Ascending aorta (tissue), 2 donors: ENCODE measurements at regions not wholly inside any gene's neighbourhood (a gene's known extent, or its start where the extent isn't known, plus 50 kb on each side); places are given as distances from the start of the nearest gene placed in this dataset.
"Not testable (repeated sequence)": the region's sequence is repeated elsewhere in the genome, so short reads cannot be mapped to it uniquely, and the experiment has no call there.

ENCODE experiments used
- DNase-seq, 2 donors: peaks; one replicate each; pipeline ENCODE4 v3.0.0-alpha.2; 2019; ENCODE audit warnings: low spot score in 2 of 2
- H3K27ac ChIP-seq, 2 donors: fragments of 200-600 bp; sonication (generic); one replicate each; pipeline ENCODE4 v1.5.1; 2016 to 2017; ENCODE audit warnings: mild to moderate bottlenecking in 1 of 2
- H3K27me3 ChIP-seq: fragments of 200-600 bp; sonication (generic); one replicate; pipeline ENCODE4 v1.5.1; 2017
- H3K36me3 ChIP-seq, 2 donors: fragments of 200-600 bp; sonication (generic); one replicate each; pipeline ENCODE4 v1.5.1; 2016
- H3K4me1 ChIP-seq, 2 donors: fragments of 200-600 bp; sonication (generic); one replicate each; pipeline ENCODE4 v1.5.1; 2016 to 2017; ENCODE audit warnings: mild to moderate bottlenecking in 1 of 2
- H3K4me3 ChIP-seq, 2 donors: fragments of 200-600 bp; sonication (generic); one replicate each; pipeline ENCODE4 v1.5.1; 2016 to 2017; ENCODE audit warnings: mild to moderate bottlenecking in 1 of 2
- H3K9me3 ChIP-seq, 2 donors: fragments of 200-600 bp; sonication (generic); one replicate each; pipeline ENCODE4 v1.5.1; 2016
- intact Hi-C: fragments of 100-400 bp; cut with DNase I; formaldehyde crosslinking; loops from one replicate; pipeline ENCODE4 v1.15.1; 2023
- TF ChIP-seq, protein P1 (sequence below), 3 experiments: fragments of 200-600 bp in 2 of 3; fragments of 450-650 bp in 1 of 3; sonication (generic) in 2 of 3; IDR thresholded peaks; one replicate each; pipeline ENCODE4 v1.5.1; 2016 to 2019; ENCODE audit warnings: antibody characterized with exemption in 3 of 3, mild to moderate bottlenecking in 1 of 3, moderate library complexity in 1 of 3

DNA sequence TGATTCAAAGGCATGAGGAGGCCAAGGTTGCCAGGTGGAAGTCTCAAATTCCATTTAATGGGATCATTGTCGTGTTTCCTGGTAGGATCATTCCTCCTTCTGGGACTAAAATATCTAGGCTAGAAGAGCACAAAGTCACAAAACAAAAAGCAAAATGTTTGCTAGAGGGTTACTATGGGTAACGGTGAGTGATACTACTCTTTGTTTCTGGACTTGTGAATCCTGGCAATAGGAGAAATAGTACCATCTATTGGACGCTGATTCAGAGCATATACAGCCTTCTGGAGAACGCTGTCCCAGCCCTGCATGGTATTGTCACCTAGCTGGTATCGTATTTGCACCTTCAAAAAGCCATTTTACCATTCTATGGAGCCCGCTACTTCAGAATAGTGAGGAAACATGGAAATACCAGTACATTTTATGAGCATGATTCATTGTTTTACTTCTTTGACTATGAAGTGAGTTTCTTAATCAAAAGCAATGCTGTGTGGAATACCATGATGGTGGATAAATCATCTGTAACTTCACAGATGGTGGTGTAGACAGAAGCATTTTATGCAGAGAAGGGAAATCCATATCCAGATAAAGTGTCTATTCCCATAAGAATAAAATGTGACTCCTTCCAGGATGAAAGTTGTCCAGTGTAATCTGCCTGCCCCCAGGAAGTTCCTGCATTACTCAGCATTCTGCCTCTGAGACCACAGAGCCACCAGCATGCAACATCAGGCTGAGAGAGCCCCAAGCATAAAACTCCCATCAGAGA, 361.0 kb downstream of the ETV1 start:
- intact Hi-C loops, result no loop called here
- no peak for DNase-seq
- TF ChIP-seq, protein P1, sequence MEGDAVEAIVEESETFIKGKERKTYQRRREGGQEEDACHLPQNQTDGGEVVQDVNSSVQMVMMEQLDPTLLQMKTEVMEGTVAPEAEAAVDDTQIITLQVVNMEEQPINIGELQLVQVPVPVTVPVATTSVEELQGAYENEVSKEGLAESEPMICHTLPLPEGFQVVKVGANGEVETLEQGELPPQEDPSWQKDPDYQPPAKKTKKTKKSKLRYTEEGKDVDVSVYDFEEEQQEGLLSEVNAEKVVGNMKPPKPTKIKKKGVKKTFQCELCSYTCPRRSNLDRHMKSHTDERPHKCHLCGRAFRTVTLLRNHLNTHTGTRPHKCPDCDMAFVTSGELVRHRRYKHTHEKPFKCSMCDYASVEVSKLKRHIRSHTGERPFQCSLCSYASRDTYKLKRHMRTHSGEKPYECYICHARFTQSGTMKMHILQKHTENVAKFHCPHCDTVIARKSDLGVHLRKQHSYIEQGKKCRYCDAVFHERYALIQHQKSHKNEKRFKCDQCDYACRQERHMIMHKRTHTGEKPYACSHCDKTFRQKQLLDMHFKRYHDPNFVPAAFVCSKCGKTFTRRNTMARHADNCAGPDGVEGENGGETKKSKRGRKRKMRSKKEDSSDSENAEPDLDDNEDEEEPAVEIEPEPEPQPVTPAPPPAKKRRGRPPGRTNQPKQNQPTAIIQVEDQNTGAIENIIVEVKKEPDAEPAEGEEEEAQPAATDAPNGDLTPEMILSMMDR (IDR thresholded peaks at IDR 0.05), result no peak
- Histone ChIP-seq H3K4me3 (no peak overlapping the region), H3K27ac (no peak overlapping the region), H3K36me3 (no peaks in the 10 kb centered on the region), H3K4me1 (no peaks in the 10 kb centered on the region), H3K9me3 (no peaks in the 10 kb centered on the region), H3K27me3 (no peaks in the 10 kb centered on the region)

- H3K4me1 ChIP-seq, H3K36me3 ChIP-seq, H3K27ac ChIP-seq, H3K27me3 ChIP-seq, H3K9me3 ChIP-seq, DNase-seq, H3K4me3 ChIP-seq: not testable (repeated sequence)
- intact Hi-C loops, result loop anchor here (10.0 kb wide), 1 partner anchor 63 kb away; no protein-coding TSS in a partner anchor
Observed at GRCh38 chr7:13631207-13632049, 358.0 kb downstream of the ETV1 start.

GRCh38 chr7:13633857-13634256, 355.6 kb downstream of the ETV1 start:
- Histone ChIP-seq H3K27me3 (no peaks in the 10 kb centered on the region), H3K27ac (no peak overlapping the region), H3K36me3 (no peaks in the 10 kb centered on the region), H3K4me1 (no peaks in the 10 kb centered on the region), H3K4me3 (no peak overlapping the region), H3K9me3 (no peaks in the 10 kb centered on the region)
- intact Hi-C loops, result loop anchor here (10.0 kb wide), 1 partner anchor 61 kb away; no protein-coding TSS in a partner anchor
- TF ChIP-seq, protein P1 (IDR thresholded peaks at IDR 0.05), result no peak
- no peak for DNase-seq

GRCh38 chr7:13639396-13639795, 350.1 kb downstream of the ETV1 start:
- H3K27ac ChIP-seq, result no peak overlapping the region
- H3K36me3 ChIP-seq, result no peaks in the 10 kb centered on the region
- intact Hi-C loops, result loop anchor here (10.0 kb wide), 1 partner anchor 55 kb away; no protein-coding TSS in a partner anchor
- TF ChIP-seq, protein P1 (IDR thresholded peaks at IDR 0.05), result no peak
- no peaks in the 10 kb centered on the region for H3K4me1 ChIP-seq
- H3K27me3 ChIP-seq, result no peaks in the 10 kb centered on the region
- DNase-seq, result no peak
- H3K4me3 ChIP-seq, result no peak overlapping the region
- H3K9me3 ChIP-seq, result no peaks in the 10 kb centered on the region

DNA sequence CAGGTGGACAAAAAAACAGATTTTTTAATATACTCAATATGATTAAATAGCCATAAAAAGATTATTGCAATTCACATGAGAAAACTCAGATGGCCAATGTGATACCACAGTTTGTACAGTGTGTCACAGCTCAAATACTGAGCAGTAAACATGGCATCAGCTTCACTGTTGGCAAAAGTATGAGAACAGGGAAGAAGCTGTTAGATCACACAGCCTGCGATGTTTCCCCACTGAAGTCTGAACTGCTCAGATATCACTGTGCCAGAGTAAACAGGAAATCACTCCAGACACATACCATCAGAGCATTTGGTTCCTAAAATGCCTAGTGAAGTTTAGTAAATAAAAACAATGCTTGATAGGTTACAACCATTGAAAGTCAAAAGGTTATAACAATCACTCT, 347.8 kb downstream of the ETV1 start:
- H3K36me3 ChIP-seq, result no peaks in the 10 kb centered on the region
- TF ChIP-seq, protein P1 (IDR thresholded peaks at IDR 0.05), result no peak
- H3K9me3 ChIP-seq, result no peaks in the 10 kb centered on the region
- no peak for DNase-seq
- H3K27ac ChIP-seq, result no peak overlapping the region
- no peaks in the 10 kb centered on the region for H3K4me1 ChIP-seq
- no peak overlapping the region for H3K4me3 ChIP-seq
- no peaks in the 10 kb centered on the region for H3K27me3 ChIP-seq
- intact Hi-C loops, result no loop called here

- Histone ChIP-seq H3K4me3 (no peak overlapping the region), H3K36me3 (no peaks in the 10 kb centered on the region), H3K4me1 (no peaks in the 10 kb centered on the region), H3K9me3 (no peaks in the 10 kb centered on the region), H3K27ac (no peak overlapping the region), H3K27me3 (no peaks in the 10 kb centered on the region)
- DNase-seq, result no peak
- intact Hi-C loops, result no loop called here
- TF ChIP-seq, protein P1 (IDR thresholded peaks at IDR 0.05), result no peak
Observed at GRCh38 chr7:13651167-13651566, 338.3 kb downstream of the ETV1 start.
